AG04449 (cell line): ENCODE measurements at regions not wholly inside any gene's neighbourhood (a gene's known extent, or its start where the extent isn't known, plus 50 kb on each side); places are given as distances from the start of the nearest gene placed in this dataset.

Experiments used
- CTCF ChIA-PET: fragments of 350-600 bp; formaldehyde crosslinking; extraction: SDS; loops from one replicate; lab custom pipeline; 2021; ENCODE audit warnings: antibody characterized with exemption; lab: Yijun Ruan, JAX
- POLR2A ChIA-PET: fragments of 400-600, 350-600 bp; formaldehyde crosslinking; extraction: SDS; loops from one replicate; lab custom pipeline; 2020; ENCODE audit warnings: antibody characterized with exemption, inconsistent platforms; lab: Yijun Ruan, JAX
- DNase-seq: peaks from one replicate; pipeline ENCODE4 v3.0.0-alpha.2; 2010; ENCODE audit warnings: low read depth, low spot score
- H3K4me3 ChIP-seq: 2 replicates; pipeline ENCODE4 v1.5.1; 2011; ENCODE audit warnings: low read depth, mild to moderate bottlenecking, control low read depth, low read length
- CTCF ChIP-seq: IDR thresholded peaks from one replicate; pipeline ENCODE4 v1.5.1; 2011; ENCODE audit warnings: mild to moderate bottlenecking, moderate library complexity, low read length, control low read depth, inconsistent platforms; ENCODE audit not compliant: insufficient read depth; ENCODE audit errors: missing control alignments

- DNase-seq: no peak
- POLR2A ChIA-PET: no interaction called here
- no peak for TF ChIP-seq CTCF
- CTCF ChIA-PET: no interaction called here
- H3K4me3 ChIP-seq: no peak overlapping the region
Observed at GRCh38 chr2:53058526-53058925, 709.1 kb upstream of the CHAC2 start.

DNA sequence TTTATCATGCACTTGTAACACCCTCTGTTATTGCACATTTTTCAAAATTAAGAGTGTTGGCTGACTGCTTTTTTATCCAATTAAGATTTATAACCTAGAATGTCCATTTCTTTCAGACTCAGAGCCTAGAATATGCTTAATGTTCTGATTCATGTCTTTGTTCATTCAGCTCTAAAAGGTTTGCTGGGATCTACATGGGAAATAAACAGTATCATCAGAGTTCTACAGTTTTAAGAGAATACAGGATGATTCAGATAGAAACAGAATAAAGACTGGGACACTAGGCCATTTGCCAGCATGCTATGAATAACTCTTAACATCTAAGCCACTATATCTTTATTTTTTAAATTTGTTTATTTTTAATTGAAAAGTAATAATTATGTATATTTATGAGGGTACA is 713.7 kb upstream of the CHAC2 start:
- DNase-seq: no peak
- ChIA-PET POLR2A (no interaction called here), CTCF (no interaction called here)
- H3K4me3 ChIP-seq: no peak overlapping the region
- no peak for TF ChIP-seq CTCF

DNA sequence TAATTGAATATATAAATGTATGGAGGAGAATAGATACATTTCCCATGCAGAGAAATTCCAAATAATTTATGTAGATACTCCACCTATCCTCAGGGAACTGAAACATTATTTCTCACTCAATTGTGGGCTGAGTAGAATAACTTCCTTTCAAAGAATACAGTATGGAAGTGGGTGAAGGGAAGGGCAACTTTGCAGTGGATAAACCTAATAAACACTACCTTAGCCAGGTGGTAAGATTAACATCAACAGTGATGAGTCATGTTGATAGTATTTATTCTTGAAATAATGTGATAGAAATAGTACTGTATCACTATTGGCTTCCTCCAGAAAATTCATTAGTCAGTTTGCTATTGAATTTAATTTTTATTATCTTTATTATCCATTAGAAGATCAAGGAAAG is 716.4 kb upstream of the CHAC2 start:
- ChIA-PET CTCF (no interaction called here), POLR2A (no interaction called here)
- H3K4me3 ChIP-seq: no peak overlapping the region
- DNase-seq: no peak
- no peak for TF ChIP-seq CTCF

- no peak overlapping the region for H3K4me3 ChIP-seq
- CTCF ChIA-PET: no interaction called here
- no peak for TF ChIP-seq CTCF
- DNase-seq: no peak
- POLR2A ChIA-PET: no interaction called here
Observed at GRCh38 chr2:53040536-53041229, 726.9 kb upstream of the CHAC2 start.

GRCh38 chr2:53036196-53036595 is 731.4 kb upstream of the CHAC2 start:
- TF ChIP-seq CTCF: no peak
- peak; percentile 83 for DNase-seq
- ChIA-PET POLR2A (interaction anchor here (1.2 kb wide), 1 partner anchor 15 kb away, joined by 4 read pairs; no protein-coding TSS in a partner anchor), CTCF (no interaction called here)
- H3K4me3 ChIP-seq: no peak overlapping the region

GRCh38 chr2:53035153-53035552 is 732.5 kb upstream of the CHAC2 start:
- ChIA-PET POLR2A (interaction anchor here (1.2 kb wide), 1 partner anchor 14 kb away, joined by 4 read pairs; no protein-coding TSS in a partner anchor), CTCF (no interaction called here)
- DNase-seq: no peak
- TF ChIP-seq CTCF: no peak
- no peak overlapping the region for H3K4me3 ChIP-seq
